Spleen (tissue), 11 donors: ENCODE measurements at regions not wholly inside any gene's neighbourhood (a gene's known extent, or its start where the extent isn't known, plus 50 kb on each side); places are given as distances from the start of the nearest gene placed in this dataset.
"Not testable (repeated sequence)": the region's sequence is repeated elsewhere in the genome, so short reads cannot be mapped to it uniquely, and the experiment has no call there.

Experiments used
- DNase-seq: peaks from one replicate; pipeline ENCODE4 v3.0.0-alpha.2; 2020
- H3K27ac ChIP-seq, 8 donors: fragments of 200-600 bp; sonication (generic) in 7 of 8; 1 replicate in 4 of 8; 2 replicates in 4 of 8; pipeline versions ENCODE4 v1.5.0 to v1.8.0; 2016 to 2021; ENCODE audit warnings: inconsistent platforms in 4 of 8, mild to moderate bottlenecking in 4 of 8, moderate library complexity in 1 of 8
- H3K27me3 ChIP-seq, 7 donors: fragments of 200-600 bp; sonication (generic) in 6 of 7; replicated peaks in 1 of 7; 1 replicate in 4 of 7; 2 replicates in 3 of 7; pipeline versions ENCODE4 v1.5.0 to v1.8.0; 2016 to 2021; ENCODE audit warnings: inconsistent platforms in 3 of 7, mild to moderate bottlenecking in 1 of 7
- H3K36me3 ChIP-seq, 6 donors: fragments of 200-600 bp; sonication (generic) in 5 of 6; 1 replicate in 4 of 6; 2 replicates in 2 of 6; pipeline versions ENCODE4 v1.5.0 to v1.8.0; 2016 to 2021; ENCODE audit warnings: inconsistent platforms in 2 of 6
- H3K4me1 ChIP-seq, 6 donors: fragments of 200-600 bp; sonication (generic) in 5 of 6; 1 replicate in 3 of 6; 2 replicates in 3 of 6; pipeline versions ENCODE4 v1.5.0 to v1.8.0; 2016 to 2021; ENCODE audit warnings: inconsistent platforms in 3 of 6
- H3K4me3 ChIP-seq, 8 donors: fragments of 200-600 bp; sonication (generic) in 7 of 8; 1 replicate in 4 of 8; 2 replicates in 4 of 8; pipeline versions ENCODE4 v1.5.0 to v1.8.0; 2016 to 2021; ENCODE audit warnings: inconsistent platforms in 4 of 8, mild to moderate bottlenecking in 4 of 8, moderate library complexity in 2 of 8
- H3K9me3 ChIP-seq, 8 donors: fragments of 200-600 bp; sonication (generic) in 7 of 8; 1 replicate in 4 of 8; 2 replicates in 4 of 8; pipeline versions ENCODE4 v1.5.0 to v1.8.0; 2016 to 2021; ENCODE audit warnings: inconsistent platforms in 4 of 8
- CTCF ChIP-seq, 11 experiments: fragments of 200-600 bp in 7 of 11; fragments of 450-650 bp in 4 of 11; sonication (generic) in 4 of 11; IDR thresholded peaks in 8 of 11; conservative IDR thresholded peaks in 3 of 11; 1 replicate in 7 of 11; 2 replicates in 4 of 11; pipeline versions ENCODE4 v1.4.0 to v1.8.0; 2016 to 2021; ENCODE audit warnings: antibody characterized with exemption in 11 of 11, inconsistent platforms in 4 of 11, mild to moderate bottlenecking in 1 of 11
- POLR2A ChIP-seq, 3 donors: fragments of 450-650 bp; IDR thresholded peaks; one replicate each; pipeline ENCODE4 v1.5.1; 2017; ENCODE audit warnings: antibody characterized with exemption in 3 of 3, mild to moderate bottlenecking in 1 of 3
- POLR2AphosphoS5 ChIP-seq, 3 donors: sonication (generic); formaldehyde crosslinking; IDR thresholded peaks; one replicate each; pipeline ENCODE4 v1.5.1; 2017; ENCODE audit warnings: antibody characterized with exemption in 3 of 3
- WGBS, 5 donors: extraction: QIAGEN DNeasy Blood & Tissue Kit in 3 of 5; methylation state at CpG; one replicate each; pipeline versions ENCODE4 v1.1.5 to v1.1.7; 2013 to 2018; 5-methylcytosine and 5-hydroxymethylcytosine counted together
- intact Hi-C: fragments of 100-400 bp; cut with DNase I; formaldehyde crosslinking; loops from one replicate; pipeline ENCODE4 v1.15.0; 2023; ENCODE audit warnings: low total_unique reads
- donor health status: healthy with polysubstance abuse.
- donor health status: DM: no; HTN: no; CAD: no; lungs with moderate emphysema.
- donor health status: DM: no; HTN: no; CAD: no.
- donor health status: Bipolar disorder and iron deficiency.
- donor health status: healthy.
- donor health status: DM: no; HTN: no; CAD: no.
- donor health status: DM: yes; HTN: yes; CAD: no.

- Histone ChIP-seq H3K27me3 (no peaks in the 10 kb centered on the region), H3K4me1 (no peaks in the 10 kb centered on the region), H3K9me3 (peaks cover 0 to 37% (median 22%) of the 10 kb centered on the region in 8 donors), H3K4me3 (no peak overlapping the region), H3K36me3 (no peaks in the 10 kb centered on the region), H3K27ac (no peak overlapping the region)
- no peak for TF ChIP-seq CTCF (IDR thresholded peaks at IDR 0.05 in 8 of 11, conservative IDR thresholded peaks at IDR 0.05 in 3 of 11)
- no peak for TF ChIP-seq POLR2AphosphoS5 (IDR thresholded peaks at IDR 0.05)
- no peak for TF ChIP-seq POLR2A (IDR thresholded peaks at IDR 0.05)
- no peak for DNase-seq
- intact Hi-C loops = no loop called here
- WGBS, 5 donors = 89 to 95% (median 94%) methylated on average over 3 of the region's 3 CpGs
These were observed 160.7 kb downstream of the IER5 start for GRCh38 chr1:181249186-181249585.

DNA sequence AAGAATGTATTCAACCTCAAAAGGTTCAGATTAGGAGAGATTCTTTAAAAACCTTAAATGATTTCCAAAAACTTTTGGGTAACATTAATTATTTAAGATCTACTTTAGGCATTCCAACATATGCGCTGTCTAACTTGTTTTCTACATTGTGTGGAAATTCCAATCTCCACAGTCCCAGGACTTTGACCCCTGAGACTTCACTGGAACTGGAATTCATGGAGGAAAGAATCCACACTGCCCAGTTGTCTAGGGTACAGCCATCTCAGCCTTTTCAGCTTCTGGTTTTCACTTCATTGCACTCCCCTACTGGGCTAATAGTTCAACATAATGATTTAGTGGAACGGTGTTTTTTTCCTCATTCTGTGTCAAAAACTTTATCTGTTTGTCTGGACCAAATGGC is 161.5 kb downstream of the IER5 start:
- DNase-seq = no peak
- intact Hi-C loops = no loop called here
- TF ChIP-seq CTCF (IDR thresholded peaks at IDR 0.05 in 8 of 11, conservative IDR thresholded peaks at IDR 0.05 in 3 of 11) (no peak), POLR2A (IDR thresholded peaks at IDR 0.05) (no peak), POLR2AphosphoS5 (IDR thresholded peaks at IDR 0.05) (no peak)
- H3K4me1 ChIP-seq = no peaks in the 10 kb centered on the region
- no peak overlapping the region for H3K27ac ChIP-seq
- no peaks in the 10 kb centered on the region for H3K27me3 ChIP-seq
- H3K4me3 ChIP-seq = no peak overlapping the region
- H3K36me3 ChIP-seq = no peaks in the 10 kb centered on the region
- peaks cover 0 to 42% (median 30%) of the 10 kb centered on the region in 8 donors for H3K9me3 ChIP-seq
- WGBS, 5 donors = 85 to 96% (median 88%) methylated on average over 2 of the region's 2 CpGs

- Histone ChIP-seq H3K27ac (no peak overlapping the region), H3K9me3 (peaks cover 0 to 39% (median 30%) of the 10 kb centered on the region in 8 donors), H3K27me3 (no peaks in the 10 kb centered on the region), H3K4me3 (no peak overlapping the region), H3K4me1 (no peaks in the 10 kb centered on the region), H3K36me3 (no peaks in the 10 kb centered on the region)
- no peak for DNase-seq
- intact Hi-C loops = no loop called here
- WGBS, 5 donors = 63 to 80% (median 76%) methylated on average over 5 of the region's 5 CpGs
- TF ChIP-seq CTCF (IDR thresholded peaks at IDR 0.05 in 8 of 11, conservative IDR thresholded peaks at IDR 0.05 in 3 of 11) = no peak
- TF ChIP-seq POLR2AphosphoS5 (IDR thresholded peaks at IDR 0.05) = no peak
- no peak for TF ChIP-seq POLR2A (IDR thresholded peaks at IDR 0.05)
These were observed 162.7 kb downstream of the IER5 start for GRCh38 chr1:181251001-181251712.

GRCh38 chr1:181251713-181252075 is 163.2 kb downstream of the IER5 start:
- Histone ChIP-seq H3K27me3 (no peaks in the 10 kb centered on the region), H3K4me1 (no peaks in the 10 kb centered on the region), H3K9me3 (peaks cover 0 to 34% (median 25%) of the 10 kb centered on the region in 8 donors), H3K27ac (no peak overlapping the region), H3K36me3 (no peaks in the 10 kb centered on the region), H3K4me3 (no peak overlapping the region)
- 39 to 61% (median 48%) methylated on average over 6 of the region's 6 CpGs for WGBS, 5 donors
- intact Hi-C loops = no loop called here
- no peak for DNase-seq
- TF ChIP-seq CTCF (IDR thresholded peaks at IDR 0.05 in 8 of 11, conservative IDR thresholded peaks at IDR 0.05 in 3 of 11) (no peak), POLR2A (IDR thresholded peaks at IDR 0.05) (no peak), POLR2AphosphoS5 (IDR thresholded peaks at IDR 0.05) (no peak)

- WGBS, 5 donors = 48 to 53% (median 50%) methylated on average over 2 of the region's 2 CpGs
- H3K27ac ChIP-seq = not testable (repeated sequence)
These were observed 165.1 kb downstream of the IER5 start for GRCh38 chr1:181253601-181254000.

More at GRCh38 chr1:181253601-181254000, 165.1 kb downstream of the IER5 start:
- intact Hi-C loops, H3K4me1 ChIP-seq, DNase-seq, H3K36me3 ChIP-seq, H3K4me3 ChIP-seq: not testable (repeated sequence)
- peaks cover 0 to 20% (median 17%) of the 10 kb centered on the region in 8 donors for H3K9me3 ChIP-seq
- H3K27me3 ChIP-seq = peaks cover 0 to 17% (median 0%) of the 10 kb centered on the region in 7 donors
